ENCODE measurements at regions not wholly inside any gene's neighbourhood (a gene's known extent, or its start where the extent isn't known, plus 50 kb on each side); places are given as distances from the start of the nearest gene placed in this dataset.

- H3K9me3 ChIP-seq (ENCODE audit: low read length): no peaks in the 10 kb centered on the region
- H3K27ac ChIP-seq (ENCODE audit: low read length): no peak overlapping the region
- H4K20me1 ChIP-seq (ENCODE audit: insufficient read depth): no peaks in the 10 kb centered on the region
- H3K79me2 ChIP-seq (replicated peaks; ENCODE audit: insufficient read depth, low read length): no peaks in the 10 kb centered on the region
- H3F3A ChIP-seq (ENCODE audit: insufficient read depth, low read length, poor library complexity, severe bottlenecking): no peaks in the 10 kb centered on the region
- H3K36me3 ChIP-seq (ENCODE audit: insufficient read depth, low read length): no peaks in the 10 kb centered on the region
- no peaks in the 10 kb centered on the region for H3K9me2 ChIP-seq (ENCODE audit: insufficient read depth, low read length)
- H3K27me3 ChIP-seq (ENCODE audit: insufficient read depth, low read depth, low read length): no peaks in the 10 kb centered on the region
- no peak overlapping the region for H3K4me3 ChIP-seq (ENCODE audit: low read length)
- H3K9ac ChIP-seq (ENCODE audit: low read length): no peak overlapping the region
- TF ChIP-seq SMC3 (conservative IDR thresholded peaks at IDR 0.05; ENCODE audit: poor library complexity) (no peak), EP300 (conservative IDR thresholded peaks at IDR 0.05; ENCODE audit: poor library complexity, severe bottlenecking) (no peak), MXI1 (conservative IDR thresholded peaks at IDR 0.05; ENCODE audit: poor library complexity, severe bottlenecking) (no peak), REST (IDR thresholded peaks at IDR 0.05; ENCODE audit: borderline replicate concordance) (no peak), TAF1 (IDR thresholded peaks at IDR 0.05; ENCODE audit: low read depth) (no peak), EZH2 (IDR thresholded peaks at IDR 0.05; ENCODE audit: borderline replicate concordance, insufficient read depth, low read length, poor library complexity, severe bottlenecking) (no peak), POLR2AphosphoS5 (IDR thresholded peaks at IDR 0.05) (no peak), RAD21 (conservative IDR thresholded peaks at IDR 0.05) (no peak), CTCF (IDR thresholded peaks at IDR 0.05; ENCODE audit: poor library complexity, severe bottlenecking) (no peak)
- H2AFZ ChIP-seq (ENCODE audit: low read depth, low read length): no peak overlapping the region
- no peak overlapping the region for H3K4me2 ChIP-seq (ENCODE audit: low read length)
Observed at GRCh38 chr2:167764772-167765341, 482.5 kb downstream of the STK39 start.

- Histone ChIP-seq H3K79me2 (replicated peaks; ENCODE audit: insufficient read depth, low read length) (no peaks in the 10 kb centered on the region), H3K9me3 (ENCODE audit: low read length) (no peaks in the 10 kb centered on the region), H3K9me2 (ENCODE audit: insufficient read depth, low read length) (no peaks in the 10 kb centered on the region), H3F3A (ENCODE audit: insufficient read depth, low read length, poor library complexity, severe bottlenecking) (no peaks in the 10 kb centered on the region), H3K4me3 (ENCODE audit: low read length) (no peak overlapping the region), H3K9ac (ENCODE audit: low read length) (no peak overlapping the region), H3K27ac (ENCODE audit: low read length) (no peak overlapping the region), H3K27me3 (ENCODE audit: insufficient read depth, low read depth, low read length) (no peaks in the 10 kb centered on the region), H3K36me3 (ENCODE audit: insufficient read depth, low read length) (no peaks in the 10 kb centered on the region), H2AFZ (ENCODE audit: low read depth, low read length) (no peak overlapping the region), H4K20me1 (ENCODE audit: insufficient read depth) (no peaks in the 10 kb centered on the region), H3K4me2 (ENCODE audit: low read length) (no peak overlapping the region)
- TF ChIP-seq EP300 (conservative IDR thresholded peaks at IDR 0.05; ENCODE audit: poor library complexity, severe bottlenecking): no peak
- TF ChIP-seq RAD21 (conservative IDR thresholded peaks at IDR 0.05): no peak
- no peak for TF ChIP-seq SMC3 (conservative IDR thresholded peaks at IDR 0.05; ENCODE audit: poor library complexity)
- TF ChIP-seq EZH2 (IDR thresholded peaks at IDR 0.05; ENCODE audit: borderline replicate concordance, insufficient read depth, low read length, poor library complexity, severe bottlenecking): no peak
- no peak for TF ChIP-seq MXI1 (conservative IDR thresholded peaks at IDR 0.05; ENCODE audit: poor library complexity, severe bottlenecking)
- TF ChIP-seq REST (IDR thresholded peaks at IDR 0.05; ENCODE audit: borderline replicate concordance): no peak
- no peak for TF ChIP-seq POLR2AphosphoS5 (IDR thresholded peaks at IDR 0.05)
- TF ChIP-seq TAF1 (IDR thresholded peaks at IDR 0.05; ENCODE audit: low read depth): no peak
- TF ChIP-seq CTCF (IDR thresholded peaks at IDR 0.05; ENCODE audit: poor library complexity, severe bottlenecking): no peak
Observed at GRCh38 chr2:167761465-167762136, 485.8 kb downstream of the STK39 start.

Measured in neural cell (in vitro differentiated cells).